SK-N-SH (cell line): ENCODE measurements at regions not wholly inside any gene's neighbourhood (a gene's known extent, or its start where the extent isn't known, plus 50 kb on each side); places are given as distances from the start of the nearest gene placed in this dataset.

Experiments
- CTCF ChIA-PET: fragments of 300-600, 350-600 bp; formaldehyde crosslinking; extraction: SDS; loops from one replicate; lab custom pipeline; 2021; lab: Yijun Ruan, JAX
- POLR2A ChIA-PET: fragments of 350-600 bp; sonication (Branson Sonifier 250); formaldehyde crosslinking; extraction: SDS; loops from one replicate; lab custom pipeline; 2020; ENCODE audit warnings: antibody characterized with exemption, inconsistent platforms; lab: Yijun Ruan, JAX
- DNase-seq: peaks from one replicate; pipeline ENCODE4 v3.0.0; 2012
- H2AFZ ChIP-seq: fragments of 200-600 bp; sonication (generic); 2 replicates; pipeline ENCODE4 v1.8.1; 2016; ENCODE audit warnings: antibody characterized with exemption, mild to moderate bottlenecking, low read depth
- H3F3A ChIP-seq: fragments of 200-600 bp; sonication (generic); replicated peaks from 2 replicates; pipeline ENCODE3; 2016; ENCODE audit warnings: antibody characterized with exemption, mild to moderate bottlenecking; ENCODE audit not compliant: insufficient read depth
- H3K27ac ChIP-seq, 2 experiments: fragments of 200-500 bp in 1 of 2; fragments of 200-600 bp in 1 of 2; sonication (Bioruptor generic) in 1 of 2; sonication (generic), shearing (Covaris generic) in 1 of 2; 2 replicates each; pipeline versions ENCODE4 v1.5.1 to v1.6.1; 2014 to 2016; ENCODE audit warnings: low read depth in 2 of 2, inconsistent platforms in 1 of 2, low read length in 1 of 2, mild to moderate bottlenecking in 1 of 2, mixed read lengths in 1 of 2
- H3K27me3 ChIP-seq: fragments of 200-600 bp; sonication (generic), shearing (Covaris generic); 2 replicates; pipeline ENCODE4 v1.6.1; 2016; ENCODE audit warnings: mixed run types; ENCODE audit not compliant: insufficient read depth
- H3K36me3 ChIP-seq, 2 experiments: fragments of 200-500 bp in 1 of 2; fragments of 200-600 bp in 1 of 2; sonication (Bioruptor generic) in 1 of 2; sonication (generic) in 1 of 2; replicated peaks in 1 of 2; 2 replicates each; pipeline versions ENCODE3 to v1.5.1; 2014 to 2016; ENCODE audit warnings: low read length in 1 of 2, mild to moderate bottlenecking in 1 of 2; ENCODE audit not compliant: insufficient read depth in 2 of 2, control insufficient read depth in 1 of 2
- H3K4me1 ChIP-seq, 2 experiments: fragments of 200-500 bp in 1 of 2; fragments of 200-600 bp in 1 of 2; sonication (Bioruptor generic) in 1 of 2; sonication (generic), shearing (Covaris generic) in 1 of 2; 2 replicates each; pipeline versions ENCODE4 v1.5.1 to v1.6.1; 2014 to 2016; ENCODE audit warnings: low read depth in 1 of 2, low read length in 1 of 2, mixed run types in 1 of 2; ENCODE audit not compliant: insufficient read depth in 2 of 2, control insufficient read depth in 1 of 2
- H3K4me2 ChIP-seq: fragments of 200-600 bp; sonication (generic), shearing (Covaris generic); 2 replicates; pipeline ENCODE4 v1.6.1; 2017; ENCODE audit warnings: mixed run types
- H3K4me3 ChIP-seq, 2 experiments: fragments of 200-500 bp in 1 of 2; fragments of 200-600 bp in 1 of 2; sonication (Bioruptor generic) in 1 of 2; sonication (generic), shearing (Covaris generic) in 1 of 2; 2 replicates each; pipeline versions ENCODE4 v1.5.1 to v1.8.1; 2014 to 2016; ENCODE audit warnings: low read depth in 2 of 2, inconsistent platforms in 1 of 2, low read length in 1 of 2, mild to moderate bottlenecking in 1 of 2, mixed read lengths in 1 of 2, moderate library complexity in 1 of 2
- H3K79me2 ChIP-seq: fragments of 200-600 bp; sonication (generic); 2 replicates; pipeline ENCODE4 v1.8.1; 2017; ENCODE audit warnings: mild to moderate bottlenecking; ENCODE audit not compliant: insufficient read depth
- H3K9ac ChIP-seq: fragments of 200-600 bp; sonication (generic); 2 replicates; pipeline ENCODE4 v1.6.1; 2017; ENCODE audit warnings: mixed run types
- H3K9me2 ChIP-seq: fragments of 200-600 bp; sonication (generic); 2 replicates; pipeline ENCODE4 v1.6.1; 2017; ENCODE audit warnings: mixed run types
- H3K9me3 ChIP-seq: fragments of 200-600 bp; sonication (generic); 2 replicates; pipeline ENCODE4 v1.6.1; 2017; ENCODE audit warnings: mixed run types, mild to moderate bottlenecking, moderate library complexity
- H4K20me1 ChIP-seq: fragments of 200-600 bp; sonication (generic); 2 replicates; pipeline ENCODE4 v1.6.1; 2017; ENCODE audit warnings: mild to moderate bottlenecking, mixed run types; ENCODE audit not compliant: insufficient read depth
- CHD2 ChIP-seq: fragments of 150-350 bp; IDR thresholded peaks from 2 replicates; pipeline ENCODE4 v1.6.1; 2018; ENCODE audit warnings: low read length; ENCODE audit not compliant: partially characterized antibody
- EP300 ChIP-seq, 2 experiments: IDR thresholded peaks; 2 replicates each; pipeline versions ENCODE4 v1.4.0 to v1.6.1; 2012; ENCODE audit warnings: borderline replicate concordance in 1 of 2, low read depth in 1 of 2, low read length in 1 of 2
- FOXJ3 ChIP-seq: sonication (generic); formaldehyde crosslinking; IDR thresholded peaks from 2 replicates; pipeline ENCODE4 v1.5.1; 2020; ENCODE audit warnings: mild to moderate bottlenecking, missing genetic modification reagents
- FOXM1 ChIP-seq: IDR thresholded peaks from 2 replicates; pipeline ENCODE4 v1.4.0; 2012; ENCODE audit warnings: low read depth, mild to moderate bottlenecking
- GATA2 ChIP-seq: sonication (generic); formaldehyde crosslinking; IDR thresholded peaks from 2 replicates; pipeline ENCODE4 v1.5.0; 2020; ENCODE audit warnings: mild to moderate bottlenecking, missing genetic modification reagents
- MEF2A ChIP-seq: IDR thresholded peaks from 2 replicates; pipeline ENCODE4 v1.4.0; 2012; ENCODE audit warnings: low read depth, borderline replicate concordance
- MXI1 ChIP-seq: IDR thresholded peaks from 2 replicates; pipeline ENCODE4 v1.6.1; 2012; ENCODE audit warnings: mild to moderate bottlenecking, low read depth, low read length, improper control_type of control experiment
- NFIC ChIP-seq: IDR thresholded peaks from 2 replicates; pipeline ENCODE4 v1.4.0; 2012; ENCODE audit warnings: borderline replicate concordance
- NRF1 ChIP-seq: IDR thresholded peaks from 2 replicates; pipeline ENCODE4 v1.6.1; 2012; ENCODE audit warnings: low read depth, mild to moderate bottlenecking, low read length
- POLR2AphosphoS5 ChIP-seq: IDR thresholded peaks from 2 replicates; pipeline ENCODE4 v1.6.1; 2012; ENCODE audit warnings: low read depth, low read length
- REST ChIP-seq: IDR thresholded peaks from 2 replicates; pipeline ENCODE4 v1.6.1; 2012; ENCODE audit warnings: mild to moderate bottlenecking, low read depth, low read length, moderate library complexity
- RFX5 ChIP-seq: IDR thresholded peaks from 2 replicates; pipeline ENCODE4 v1.6.1; 2012; ENCODE audit warnings: mild to moderate bottlenecking, improper control_type of control experiment, low read length
- RXRA ChIP-seq: IDR thresholded peaks from 2 replicates; pipeline ENCODE4 v1.4.0; 2012; ENCODE audit warnings: low read depth, mild to moderate bottlenecking, borderline replicate concordance
- SIN3A ChIP-seq: IDR thresholded peaks from 2 replicates; pipeline ENCODE4 v1.6.1; 2012; ENCODE audit warnings: low read depth, mild to moderate bottlenecking, low read length, moderate library complexity, borderline replicate concordance
- SMC3 ChIP-seq: IDR thresholded peaks from 2 replicates; pipeline ENCODE4 v1.6.1; 2012; ENCODE audit warnings: low read depth, low read length, improper control_type of control experiment
- TAF1 ChIP-seq: IDR thresholded peaks from 2 replicates; pipeline ENCODE4 v1.6.1; 2012; ENCODE audit warnings: low read depth, mild to moderate bottlenecking, low read length, moderate library complexity, borderline replicate concordance
- TCF12 ChIP-seq: IDR thresholded peaks from 2 replicates; pipeline ENCODE4 v1.4.0; 2012
- TEAD4 ChIP-seq: IDR thresholded peaks from 2 replicates; pipeline ENCODE4 v1.4.0; 2012; ENCODE audit warnings: mild to moderate bottlenecking, borderline replicate concordance; ENCODE audit not compliant: insufficient read depth
- WGBS: methylation state at CpG from one replicate; pipeline ENCODE4 v1.1.6; 2017; ENCODE audit warnings: low lambda C conversion rate; 5-methylcytosine and 5-hydroxymethylcytosine counted together
- TF ChIP-seq, protein P1 (sequence below): fragments of 200-600 bp; sonication (generic); IDR thresholded peaks from 2 replicates; pipeline ENCODE4 v1.6.1; 2017; ENCODE audit warnings: antibody characterized with exemption, mild to moderate bottlenecking, moderate library complexity
- TF ChIP-seq, protein P2 (sequence below): fragments of 150-350 bp; IDR thresholded peaks from 2 replicates; pipeline ENCODE4 v1.6.1; 2017; ENCODE audit warnings: antibody characterized with exemption, low read length, low read depth, borderline replicate concordance
- TF ChIP-seq, protein P3 (sequence below): fragments of 150-350 bp; IDR thresholded peaks from 2 replicates; pipeline ENCODE4 v1.6.1; 2016; ENCODE audit warnings: mild to moderate bottlenecking, low read depth, low read length
- TF ChIP-seq, protein P4 (sequence below): IDR thresholded peaks from 2 replicates; pipeline ENCODE4 v1.4.0; 2012; ENCODE audit warnings: low read depth, borderline replicate concordance
- TF ChIP-seq, protein P5 (sequence below): IDR thresholded peaks from 2 replicates; pipeline ENCODE4; 2012

DNA sequence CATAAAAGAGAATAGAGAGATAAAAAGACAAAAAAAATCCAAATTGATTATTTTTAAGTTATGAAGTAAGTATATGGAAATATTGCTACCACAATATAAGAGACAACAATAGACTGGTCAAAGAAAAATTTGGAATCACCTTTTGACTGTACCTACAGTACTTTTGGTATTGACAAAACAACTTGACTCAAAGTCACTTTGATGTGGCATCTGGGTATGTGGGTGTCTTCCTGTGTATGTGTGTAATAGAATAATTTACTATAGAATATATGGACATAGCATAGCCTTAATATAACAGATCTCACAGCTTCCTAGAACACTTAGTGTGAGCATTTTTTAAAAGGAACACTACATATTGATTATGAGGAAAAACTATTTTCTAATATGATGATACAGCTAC is 1016.2 kb upstream of the PCDH20 start (continued):
- TF ChIP-seq, protein P1, sequence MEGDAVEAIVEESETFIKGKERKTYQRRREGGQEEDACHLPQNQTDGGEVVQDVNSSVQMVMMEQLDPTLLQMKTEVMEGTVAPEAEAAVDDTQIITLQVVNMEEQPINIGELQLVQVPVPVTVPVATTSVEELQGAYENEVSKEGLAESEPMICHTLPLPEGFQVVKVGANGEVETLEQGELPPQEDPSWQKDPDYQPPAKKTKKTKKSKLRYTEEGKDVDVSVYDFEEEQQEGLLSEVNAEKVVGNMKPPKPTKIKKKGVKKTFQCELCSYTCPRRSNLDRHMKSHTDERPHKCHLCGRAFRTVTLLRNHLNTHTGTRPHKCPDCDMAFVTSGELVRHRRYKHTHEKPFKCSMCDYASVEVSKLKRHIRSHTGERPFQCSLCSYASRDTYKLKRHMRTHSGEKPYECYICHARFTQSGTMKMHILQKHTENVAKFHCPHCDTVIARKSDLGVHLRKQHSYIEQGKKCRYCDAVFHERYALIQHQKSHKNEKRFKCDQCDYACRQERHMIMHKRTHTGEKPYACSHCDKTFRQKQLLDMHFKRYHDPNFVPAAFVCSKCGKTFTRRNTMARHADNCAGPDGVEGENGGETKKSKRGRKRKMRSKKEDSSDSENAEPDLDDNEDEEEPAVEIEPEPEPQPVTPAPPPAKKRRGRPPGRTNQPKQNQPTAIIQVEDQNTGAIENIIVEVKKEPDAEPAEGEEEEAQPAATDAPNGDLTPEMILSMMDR, result no peak
- TF ChIP-seq, protein P2, sequence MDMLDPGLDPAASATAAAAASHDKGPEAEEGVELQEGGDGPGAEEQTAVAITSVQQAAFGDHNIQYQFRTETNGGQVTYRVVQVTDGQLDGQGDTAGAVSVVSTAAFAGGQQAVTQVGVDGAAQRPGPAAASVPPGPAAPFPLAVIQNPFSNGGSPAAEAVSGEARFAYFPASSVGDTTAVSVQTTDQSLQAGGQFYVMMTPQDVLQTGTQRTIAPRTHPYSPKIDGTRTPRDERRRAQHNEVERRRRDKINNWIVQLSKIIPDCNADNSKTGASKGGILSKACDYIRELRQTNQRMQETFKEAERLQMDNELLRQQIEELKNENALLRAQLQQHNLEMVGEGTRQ, result no peak
- no peak for TF ChIP-seq TAF1
- no peak for TF ChIP-seq REST
- no peak for TF ChIP-seq EP300 (IDR thresholded peaks at IDR 0.05; ENCODE audit: borderline replicate concordance in 1 of 2, low read depth in 1 of 2, low read length in 1 of 2)

DNA sequence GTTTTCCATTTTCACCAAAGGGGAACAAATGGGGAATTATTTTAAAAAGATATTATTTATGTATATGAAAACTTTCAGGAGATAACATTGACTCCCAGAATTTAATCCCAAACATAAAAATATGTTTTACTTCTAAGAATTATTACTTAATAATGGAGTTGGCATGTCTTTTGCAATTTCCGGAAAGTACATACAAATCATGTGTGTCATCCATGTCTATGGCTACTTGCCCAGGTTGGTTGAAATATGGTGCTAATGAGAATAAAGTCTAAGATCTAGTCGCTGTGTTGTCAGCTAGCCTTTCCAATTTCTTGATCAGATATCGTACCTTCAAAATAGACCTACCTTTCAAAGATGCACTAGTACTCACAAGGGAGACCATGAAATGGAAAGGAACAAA is 1003.2 kb upstream of the PCDH20 start:
- no peak for TF ChIP-seq RXRA
- TF ChIP-seq MEF2A, result no peak
- TF ChIP-seq RFX5, result no peak
- TF ChIP-seq SMC3, result no peak
- TF ChIP-seq, protein P3, sequence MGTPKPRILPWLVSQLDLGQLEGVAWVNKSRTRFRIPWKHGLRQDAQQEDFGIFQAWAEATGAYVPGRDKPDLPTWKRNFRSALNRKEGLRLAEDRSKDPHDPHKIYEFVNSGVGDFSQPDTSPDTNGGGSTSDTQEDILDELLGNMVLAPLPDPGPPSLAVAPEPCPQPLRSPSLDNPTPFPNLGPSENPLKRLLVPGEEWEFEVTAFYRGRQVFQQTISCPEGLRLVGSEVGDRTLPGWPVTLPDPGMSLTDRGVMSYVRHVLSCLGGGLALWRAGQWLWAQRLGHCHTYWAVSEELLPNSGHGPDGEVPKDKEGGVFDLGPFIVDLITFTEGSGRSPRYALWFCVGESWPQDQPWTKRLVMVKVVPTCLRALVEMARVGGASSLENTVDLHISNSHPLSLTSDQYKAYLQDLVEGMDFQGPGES, result no peak
- TF ChIP-seq NRF1, result no peak
- TF ChIP-seq POLR2AphosphoS5, result no peak
- no peak for TF ChIP-seq FOXM1
- TF ChIP-seq TCF12, result no peak
- no peak for TF ChIP-seq FOXJ3 (CRISPR knock-in tag)
- no peak for TF ChIP-seq NFIC
- no peak for TF ChIP-seq SIN3A
- TF ChIP-seq TEAD4, result no peak
- TF ChIP-seq GATA2 (CRISPR knock-in tag), result no peak
- TF ChIP-seq, protein P4, sequence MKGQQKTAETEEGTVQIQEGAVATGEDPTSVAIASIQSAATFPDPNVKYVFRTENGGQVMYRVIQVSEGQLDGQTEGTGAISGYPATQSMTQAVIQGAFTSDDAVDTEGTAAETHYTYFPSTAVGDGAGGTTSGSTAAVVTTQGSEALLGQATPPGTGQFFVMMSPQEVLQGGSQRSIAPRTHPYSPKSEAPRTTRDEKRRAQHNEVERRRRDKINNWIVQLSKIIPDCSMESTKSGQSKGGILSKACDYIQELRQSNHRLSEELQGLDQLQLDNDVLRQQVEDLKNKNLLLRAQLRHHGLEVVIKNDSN, result no peak
- TF ChIP-seq MXI1, result no peak
- no peak for TF ChIP-seq CHD2
- TF ChIP-seq, protein P5, sequence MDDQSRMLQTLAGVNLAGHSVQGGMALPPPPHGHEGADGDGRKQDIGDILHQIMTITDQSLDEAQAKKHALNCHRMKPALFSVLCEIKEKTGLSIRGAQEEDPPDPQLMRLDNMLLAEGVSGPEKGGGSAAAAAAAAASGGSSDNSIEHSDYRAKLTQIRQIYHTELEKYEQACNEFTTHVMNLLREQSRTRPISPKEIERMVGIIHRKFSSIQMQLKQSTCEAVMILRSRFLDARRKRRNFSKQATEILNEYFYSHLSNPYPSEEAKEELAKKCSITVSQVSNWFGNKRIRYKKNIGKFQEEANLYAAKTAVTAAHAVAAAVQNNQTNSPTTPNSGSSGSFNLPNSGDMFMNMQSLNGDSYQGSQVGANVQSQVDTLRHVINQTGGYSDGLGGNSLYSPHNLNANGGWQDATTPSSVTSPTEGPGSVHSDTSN, result no peak
- Histone ChIP-seq H3F3A (no peaks in the 10 kb centered on the region), H3K36me3 (no peaks in the 10 kb centered on the region), H3K79me2 (no peaks in the 10 kb centered on the region), H3K27ac (no peak overlapping the region), H3K4me1 (no peaks in the 10 kb centered on the region; a peak in 1 of 4 replicates), H2AFZ (no peak overlapping the region), H3K4me3 (no peak overlapping the region), H3K9ac (no peak overlapping the region), H3K9me3 (no peaks in the 10 kb centered on the region; the same call in 1 of the 2 replicates), H4K20me1 (no peaks in the 10 kb centered on the region), H3K27me3 (no peaks in the 10 kb centered on the region), H3K4me2 (no peak overlapping the region), H3K9me2 (no peaks in the 10 kb centered on the region)
- no peak for DNase-seq
- ChIA-PET POLR2A (no interaction called here), CTCF (no interaction called here)
- WGBS, result 73% methylated on average over 3 of the region's 3 CpGs
